Mucosa of descending colon (tissue), 3 donors: ENCODE measurements at regions not wholly inside any gene's neighbourhood (a gene's known extent, or its start where the extent isn't known, plus 50 kb on each side); places are given as distances from the start of the nearest gene placed in this dataset.
"Not testable (repeated sequence)": the region's sequence is repeated elsewhere in the genome, so short reads cannot be mapped to it uniquely, and the experiment has no call there.

Experiments used
- ATAC-seq: fragments of 200-7000 bp; cut with Tn5 transposase; one replicate; pipeline ENCODE4 v1.9.1; 2020; ENCODE audit warnings: mild to moderate bottlenecking, moderate library complexity
- DNase-seq, 3 donors: peaks; one replicate each; pipeline ENCODE4 v3.0.0-alpha.2; 2020
- H3K36me3 ChIP-seq: fragments of 200-600 bp; one replicate; pipeline ENCODE4 v1.8.0; 2021; ENCODE audit warnings: low read depth, mild to moderate bottlenecking
- H3K4me1 ChIP-seq: fragments of 200-600 bp; one replicate; pipeline ENCODE4 v1.8.0; 2021; ENCODE audit warnings: low read depth, mild to moderate bottlenecking
- H3K4me3 ChIP-seq: fragments of 200-600 bp; one replicate; pipeline ENCODE4 v1.8.0; 2021; ENCODE audit warnings: mild to moderate bottlenecking
- H3K9me3 ChIP-seq: fragments of 200-600 bp; one replicate; pipeline ENCODE4 v1.8.0; 2021; ENCODE audit warnings: mild to moderate bottlenecking
- intact Hi-C, 2 donors: fragments of 100-400 bp; cut with DNase I in 1 of 2; cut with micrococcal nuclease in 1 of 2; formaldehyde crosslinking; loops; one replicate each; pipeline versions ENCODE4 v1.11.0 to v1.11.1; 2022; cut with DNase I, micrococcal nuclease
- TF ChIP-seq, protein P1 (sequence below): fragments of 200-600 bp; IDR thresholded peaks from one replicate; pipeline ENCODE4 v1.8.0; 2022; ENCODE audit warnings: antibody characterized with exemption, mild to moderate bottlenecking
- donor health status: DM: no; HTN: no; CAD: no; lungs with moderate emphysema.
- donor health status: DM: no; HTN: no; CAD: no.
- donor health status: DM: no; HTN: yes; CAD: no.

GRCh38 chr7:131934452-131934851, 378.0 kb upstream of the PODXL start:
- intact Hi-C loops: no loop called here
- ATAC-seq (peak; percentile 81), DNase-seq (no peak)
- Histone ChIP-seq H3K4me3 (no peak overlapping the region), H3K9me3 (no peaks in the 10 kb centered on the region), H3K36me3 (no peaks in the 10 kb centered on the region), H3K4me1 (peaks cover 8% of the 10 kb centered on the region)
- TF ChIP-seq, protein P1, sequence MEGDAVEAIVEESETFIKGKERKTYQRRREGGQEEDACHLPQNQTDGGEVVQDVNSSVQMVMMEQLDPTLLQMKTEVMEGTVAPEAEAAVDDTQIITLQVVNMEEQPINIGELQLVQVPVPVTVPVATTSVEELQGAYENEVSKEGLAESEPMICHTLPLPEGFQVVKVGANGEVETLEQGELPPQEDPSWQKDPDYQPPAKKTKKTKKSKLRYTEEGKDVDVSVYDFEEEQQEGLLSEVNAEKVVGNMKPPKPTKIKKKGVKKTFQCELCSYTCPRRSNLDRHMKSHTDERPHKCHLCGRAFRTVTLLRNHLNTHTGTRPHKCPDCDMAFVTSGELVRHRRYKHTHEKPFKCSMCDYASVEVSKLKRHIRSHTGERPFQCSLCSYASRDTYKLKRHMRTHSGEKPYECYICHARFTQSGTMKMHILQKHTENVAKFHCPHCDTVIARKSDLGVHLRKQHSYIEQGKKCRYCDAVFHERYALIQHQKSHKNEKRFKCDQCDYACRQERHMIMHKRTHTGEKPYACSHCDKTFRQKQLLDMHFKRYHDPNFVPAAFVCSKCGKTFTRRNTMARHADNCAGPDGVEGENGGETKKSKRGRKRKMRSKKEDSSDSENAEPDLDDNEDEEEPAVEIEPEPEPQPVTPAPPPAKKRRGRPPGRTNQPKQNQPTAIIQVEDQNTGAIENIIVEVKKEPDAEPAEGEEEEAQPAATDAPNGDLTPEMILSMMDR: no peak

DNA sequence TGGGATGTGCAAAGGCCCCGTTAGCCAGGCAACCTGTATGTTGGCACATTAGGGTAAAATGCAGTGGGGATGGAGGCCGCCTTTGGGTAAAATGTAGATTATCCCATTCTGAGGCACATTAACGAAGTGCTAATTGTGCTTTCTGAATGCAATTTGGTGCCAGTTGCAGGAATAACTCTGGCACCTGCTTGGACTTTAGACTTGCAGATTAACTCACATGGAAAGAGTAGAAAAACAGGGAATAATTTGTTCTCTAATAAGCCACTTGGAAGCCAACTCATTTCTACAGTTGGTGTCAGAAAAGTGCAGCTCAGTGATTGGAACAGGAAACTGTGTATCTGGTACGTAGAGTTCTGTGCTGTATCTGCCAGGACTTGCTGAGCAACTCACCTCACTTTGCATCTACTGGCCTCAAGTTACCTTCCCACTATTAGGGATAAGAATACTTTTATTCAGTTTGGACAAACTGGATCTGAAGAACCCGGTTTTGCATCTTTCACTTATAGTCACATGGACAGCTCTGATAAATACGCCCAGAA, 377.4 kb upstream of the PODXL start:
- intact Hi-C loops: no loop called here
- peaks cover 8% of the 10 kb centered on the region for H3K4me1 ChIP-seq
- H3K4me3 ChIP-seq: no peak overlapping the region
- peak; percentile 15 for ATAC-seq
- no peak for DNase-seq
- H3K9me3 ChIP-seq: no peaks in the 10 kb centered on the region
- H3K36me3 ChIP-seq: no peaks in the 10 kb centered on the region
- TF ChIP-seq, protein P1: no peak

- H3K4me1 ChIP-seq, intact Hi-C loops, H3K36me3 ChIP-seq, ATAC-seq, H3K4me3 ChIP-seq, DNase-seq, H3K9me3 ChIP-seq: not testable (repeated sequence)
Observed at GRCh38 chr7:131933219-131933618, 376.8 kb upstream of the PODXL start.

GRCh38 chr7:131932271-131932670, 375.8 kb upstream of the PODXL start:
- H3K9me3 ChIP-seq: no peaks in the 10 kb centered on the region
- DNase-seq: no peak
- no peak for ATAC-seq
- H3K4me3 ChIP-seq: no peak overlapping the region
- TF ChIP-seq, protein P1: no peak
- H3K36me3 ChIP-seq: no peaks in the 10 kb centered on the region
- intact Hi-C loops: no loop called here
- peaks cover 8% of the 10 kb centered on the region for H3K4me1 ChIP-seq

- intact Hi-C loops: no loop called here
- ATAC-seq: no peak
- Histone ChIP-seq H3K9me3 (no peaks in the 10 kb centered on the region), H3K36me3 (no peaks in the 10 kb centered on the region), H3K4me3 (no peak overlapping the region), H3K4me1 (peaks cover 8% of the 10 kb centered on the region)
- TF ChIP-seq, protein P1: no peak
- no peak for DNase-seq
Observed at GRCh38 chr7:131931370-131931769, 374.9 kb upstream of the PODXL start.

GRCh38 chr7:131929632-131930031, 373.2 kb upstream of the PODXL start:
- Histone ChIP-seq H3K9me3 (no peaks in the 10 kb centered on the region), H3K4me3 (no peak overlapping the region), H3K36me3 (no peaks in the 10 kb centered on the region), H3K4me1 (peaks cover 3% of the 10 kb centered on the region)
- TF ChIP-seq, protein P1: no peak
- no peak for DNase-seq
- intact Hi-C loops: no loop called here
- no peak for ATAC-seq
